Gastroesophageal sphincter (tissue), 3 donors: ENCODE measurements at regions not wholly inside any gene's neighbourhood (a gene's known extent, or its start where the extent isn't known, plus 50 kb on each side); places are given as distances from the start of the nearest gene placed in this dataset.

Source experiments
- EP300 ChIP-seq: sonication (generic); formaldehyde crosslinking; IDR thresholded peaks from one replicate; pipeline ENCODE4 v1.6.1; 2017; ENCODE audit warnings: antibody characterized with exemption, mild to moderate bottlenecking
- POLR2A ChIP-seq, 2 donors: fragments of 450-650 bp; IDR thresholded peaks; one replicate each; pipeline ENCODE4 v1.6.1; 2017; ENCODE audit warnings: antibody characterized with exemption in 2 of 2, mild to moderate bottlenecking in 2 of 2, moderate library complexity in 1 of 2
- POLR2AphosphoS5 ChIP-seq: sonication (generic); formaldehyde crosslinking; IDR thresholded peaks from one replicate; pipeline ENCODE4 v1.6.1; 2017; ENCODE audit warnings: antibody characterized with exemption
- TF ChIP-seq, protein P1 (sequence below), 4 experiments: fragments of 200-600 bp in 2 of 4; fragments of 450-650 bp in 2 of 4; sonication (generic) in 1 of 4; IDR thresholded peaks; one replicate each; pipeline ENCODE4 v1.5.1; 2017 to 2019; ENCODE audit warnings: antibody characterized with exemption in 4 of 4, mild to moderate bottlenecking in 2 of 4, moderate library complexity in 2 of 4

DNA sequence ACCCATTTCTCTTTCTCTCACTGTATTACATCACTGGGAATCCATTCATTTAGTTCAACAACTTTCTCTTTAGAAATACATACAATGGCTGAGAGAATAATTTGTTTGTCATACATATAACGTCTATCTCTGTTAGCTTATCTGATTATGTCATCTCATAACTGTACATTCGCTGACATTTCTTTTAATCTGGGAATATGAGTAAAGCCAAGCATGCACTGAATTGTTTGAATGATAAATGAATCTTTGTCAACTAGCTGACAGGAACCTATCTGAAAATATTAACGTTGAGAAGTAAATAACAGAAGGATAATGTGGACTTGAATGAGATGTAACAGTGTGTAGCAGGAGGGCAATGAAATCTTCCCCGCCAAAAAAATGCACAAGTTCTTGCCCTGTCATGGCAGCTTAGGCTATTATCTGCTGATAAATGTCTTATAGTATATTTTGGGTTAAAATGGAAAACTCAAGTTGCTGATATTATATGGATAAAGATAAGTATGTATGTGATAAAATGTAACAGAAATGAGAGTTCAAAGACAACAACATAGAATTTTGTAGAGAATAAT is 581.2 kb upstream of the ADGRB3 start:
- TF ChIP-seq POLR2A (IDR thresholded peaks at IDR 0.05) (no peak), POLR2AphosphoS5 (no peak), EP300 (no peak)
- TF ChIP-seq, protein P1, sequence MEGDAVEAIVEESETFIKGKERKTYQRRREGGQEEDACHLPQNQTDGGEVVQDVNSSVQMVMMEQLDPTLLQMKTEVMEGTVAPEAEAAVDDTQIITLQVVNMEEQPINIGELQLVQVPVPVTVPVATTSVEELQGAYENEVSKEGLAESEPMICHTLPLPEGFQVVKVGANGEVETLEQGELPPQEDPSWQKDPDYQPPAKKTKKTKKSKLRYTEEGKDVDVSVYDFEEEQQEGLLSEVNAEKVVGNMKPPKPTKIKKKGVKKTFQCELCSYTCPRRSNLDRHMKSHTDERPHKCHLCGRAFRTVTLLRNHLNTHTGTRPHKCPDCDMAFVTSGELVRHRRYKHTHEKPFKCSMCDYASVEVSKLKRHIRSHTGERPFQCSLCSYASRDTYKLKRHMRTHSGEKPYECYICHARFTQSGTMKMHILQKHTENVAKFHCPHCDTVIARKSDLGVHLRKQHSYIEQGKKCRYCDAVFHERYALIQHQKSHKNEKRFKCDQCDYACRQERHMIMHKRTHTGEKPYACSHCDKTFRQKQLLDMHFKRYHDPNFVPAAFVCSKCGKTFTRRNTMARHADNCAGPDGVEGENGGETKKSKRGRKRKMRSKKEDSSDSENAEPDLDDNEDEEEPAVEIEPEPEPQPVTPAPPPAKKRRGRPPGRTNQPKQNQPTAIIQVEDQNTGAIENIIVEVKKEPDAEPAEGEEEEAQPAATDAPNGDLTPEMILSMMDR (IDR thresholded peaks at IDR 0.05) = no peak
